Loucy (cell line): ENCODE measurements at regions not wholly inside any gene's neighbourhood (a gene's known extent, or its start where the extent isn't known, plus 50 kb on each side); places are given as distances from the start of the nearest gene placed in this dataset.

ENCODE experiments used
- EZH2phosphoT487 ChIP-seq: fragments of 200-600 bp; IDR thresholded peaks from 2 replicates; pipeline ENCODE4 v1.6.1; 2018; ENCODE audit warnings: antibody characterized with exemption, mild to moderate bottlenecking, moderate library complexity, borderline replicate concordance
- TF ChIP-seq, protein P1 (sequence below): fragments of 200-600 bp; sonication (generic); conservative IDR thresholded peaks from 2 replicates; pipeline ENCODE4 v1.5.1; 2014; ENCODE audit warnings: mild to moderate bottlenecking, antibody characterized with exemption, low read length

DNA sequence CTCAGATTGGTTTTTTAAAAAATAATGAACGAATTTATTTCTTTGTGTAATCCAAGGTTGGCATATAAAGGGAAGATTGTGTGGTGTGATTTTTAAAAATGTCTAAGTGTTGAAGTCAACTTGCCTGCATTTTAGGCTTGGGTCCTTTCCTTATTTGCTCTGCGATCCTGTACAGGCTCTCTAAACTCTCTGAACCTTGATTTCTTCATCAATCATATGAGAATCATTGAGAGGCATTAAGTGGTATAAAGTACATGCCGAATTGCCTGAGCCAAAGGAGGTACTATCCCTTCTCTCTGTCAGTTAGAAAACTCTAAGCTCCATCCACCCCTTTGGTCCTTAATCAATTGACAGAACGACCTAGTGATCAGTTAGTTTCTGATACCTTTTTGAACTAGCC is 440.4 kb upstream of the MEX3C start:
- TF ChIP-seq, protein P1, sequence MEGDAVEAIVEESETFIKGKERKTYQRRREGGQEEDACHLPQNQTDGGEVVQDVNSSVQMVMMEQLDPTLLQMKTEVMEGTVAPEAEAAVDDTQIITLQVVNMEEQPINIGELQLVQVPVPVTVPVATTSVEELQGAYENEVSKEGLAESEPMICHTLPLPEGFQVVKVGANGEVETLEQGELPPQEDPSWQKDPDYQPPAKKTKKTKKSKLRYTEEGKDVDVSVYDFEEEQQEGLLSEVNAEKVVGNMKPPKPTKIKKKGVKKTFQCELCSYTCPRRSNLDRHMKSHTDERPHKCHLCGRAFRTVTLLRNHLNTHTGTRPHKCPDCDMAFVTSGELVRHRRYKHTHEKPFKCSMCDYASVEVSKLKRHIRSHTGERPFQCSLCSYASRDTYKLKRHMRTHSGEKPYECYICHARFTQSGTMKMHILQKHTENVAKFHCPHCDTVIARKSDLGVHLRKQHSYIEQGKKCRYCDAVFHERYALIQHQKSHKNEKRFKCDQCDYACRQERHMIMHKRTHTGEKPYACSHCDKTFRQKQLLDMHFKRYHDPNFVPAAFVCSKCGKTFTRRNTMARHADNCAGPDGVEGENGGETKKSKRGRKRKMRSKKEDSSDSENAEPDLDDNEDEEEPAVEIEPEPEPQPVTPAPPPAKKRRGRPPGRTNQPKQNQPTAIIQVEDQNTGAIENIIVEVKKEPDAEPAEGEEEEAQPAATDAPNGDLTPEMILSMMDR: no peak
- TF ChIP-seq EZH2phosphoT487: no peak
